Activated gamma-delta T cell treated with anti-CD3 and anti-CD28 coated beads, Interleukin-2, amount 50 U/mL, for 16 hours (primary cell): ENCODE measurements at regions not wholly inside any gene's neighbourhood (a gene's known extent, or its start where the extent isn't known, plus 50 kb on each side); places are given as distances from the start of the nearest gene placed in this dataset.
"Not testable (repeated sequence)": the region's sequence is repeated elsewhere in the genome, so short reads cannot be mapped to it uniquely, and the experiment has no call there.

ENCODE experiments used
- DNase-seq: peaks from one replicate; pipeline ENCODE4 v3.0.0-alpha.2; 2020; ENCODE audit warnings: low read depth

DNA sequence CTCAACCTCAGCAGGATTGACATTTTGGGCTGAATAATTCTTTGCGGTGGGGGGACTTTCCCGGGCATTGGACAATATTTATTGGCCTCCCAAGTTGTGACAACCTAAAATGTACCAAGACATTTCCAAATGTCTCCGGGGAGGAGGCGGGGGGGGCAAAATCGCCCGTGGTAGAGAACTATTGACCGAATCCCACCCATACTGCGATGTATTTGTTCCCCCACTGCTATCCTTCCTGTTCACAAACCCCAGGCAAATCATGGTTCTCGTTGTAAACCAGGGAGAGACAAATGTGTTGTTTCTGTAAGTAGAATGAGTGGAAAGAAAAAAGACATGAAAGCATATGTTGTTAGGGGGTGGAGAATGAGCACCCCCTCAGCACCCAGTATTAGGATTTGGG is 141.9 kb downstream of the PSAT1 start:
- no peak for DNase-seq

DNA sequence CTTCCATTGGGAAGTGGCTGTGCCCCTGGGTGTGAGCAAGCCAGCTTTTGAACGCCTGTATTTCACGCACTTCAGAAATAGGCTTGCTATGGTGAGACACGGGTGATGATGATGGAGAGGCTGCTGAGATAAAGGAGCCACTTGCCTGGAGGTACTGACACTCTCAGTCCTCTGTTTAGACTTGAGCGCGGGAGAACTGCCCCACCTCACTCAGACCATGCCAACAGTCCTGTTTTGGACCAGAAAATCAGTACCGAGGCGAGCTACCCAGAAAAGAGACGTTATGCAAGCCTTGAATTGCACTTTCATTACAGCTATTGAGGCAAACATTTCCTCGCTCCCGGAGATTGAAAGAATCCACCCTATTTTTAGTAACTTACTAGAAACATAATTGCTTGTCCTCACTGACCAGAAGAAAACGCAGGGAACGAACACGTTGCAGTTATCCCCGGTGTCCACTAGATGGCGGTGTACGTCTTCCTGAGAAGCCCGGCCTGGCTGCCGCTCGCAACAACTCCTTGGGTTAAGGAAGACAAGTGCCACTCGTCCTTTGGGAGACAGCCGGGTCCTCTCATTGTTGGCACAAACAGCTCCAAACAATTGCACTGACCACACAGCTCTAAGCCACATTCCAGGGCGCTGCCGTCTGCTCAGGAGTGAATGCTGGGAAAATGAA is 142.4 kb downstream of the PSAT1 start:
- peak; percentile 41 for DNase-seq

DNA sequence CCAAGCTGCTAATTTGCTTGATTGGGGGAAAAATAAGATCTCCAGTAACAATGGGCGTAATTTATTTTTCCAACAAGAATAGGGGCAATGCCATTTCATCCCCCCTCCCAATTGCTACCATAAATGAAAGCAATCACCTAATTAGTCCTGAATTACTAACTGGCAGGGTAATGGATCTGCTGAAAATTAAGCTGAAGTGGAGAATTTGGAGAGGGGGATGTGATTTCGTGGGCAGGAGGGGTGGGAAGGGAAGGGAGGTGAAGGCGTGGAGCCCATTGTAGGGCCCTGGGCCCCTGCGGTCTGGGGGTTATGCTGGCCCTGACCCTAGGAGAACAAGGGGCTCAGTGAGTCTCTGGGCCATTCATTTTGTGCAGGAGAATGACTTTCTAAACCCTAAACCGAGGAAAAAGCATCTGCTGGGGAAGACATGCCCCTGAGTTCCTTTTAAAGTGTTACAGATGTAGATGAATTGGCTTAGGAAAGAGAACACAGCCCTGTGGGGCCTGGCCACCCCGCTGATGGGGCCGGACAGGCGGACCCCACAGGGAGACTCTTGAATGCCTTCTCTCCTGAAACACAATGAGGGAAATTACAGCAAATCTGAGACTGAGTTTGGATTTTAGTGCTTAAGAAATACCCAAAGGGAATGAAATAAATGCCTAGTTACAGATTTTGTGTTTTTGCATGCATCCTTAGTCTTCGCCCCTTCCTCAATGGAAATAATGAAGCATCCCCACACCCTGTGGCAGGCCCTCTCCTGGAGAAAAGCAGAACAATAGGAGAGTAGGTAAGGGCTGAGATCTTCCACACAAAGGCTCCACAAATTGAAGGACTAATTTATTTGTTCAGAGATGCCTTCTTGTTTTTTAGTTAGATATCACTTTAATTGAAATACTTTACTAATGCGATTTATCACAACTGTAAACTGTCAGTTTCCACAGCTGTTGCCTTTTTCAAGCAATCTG is 143.2 kb downstream of the PSAT1 start:
- DNase-seq: no peak

DNA sequence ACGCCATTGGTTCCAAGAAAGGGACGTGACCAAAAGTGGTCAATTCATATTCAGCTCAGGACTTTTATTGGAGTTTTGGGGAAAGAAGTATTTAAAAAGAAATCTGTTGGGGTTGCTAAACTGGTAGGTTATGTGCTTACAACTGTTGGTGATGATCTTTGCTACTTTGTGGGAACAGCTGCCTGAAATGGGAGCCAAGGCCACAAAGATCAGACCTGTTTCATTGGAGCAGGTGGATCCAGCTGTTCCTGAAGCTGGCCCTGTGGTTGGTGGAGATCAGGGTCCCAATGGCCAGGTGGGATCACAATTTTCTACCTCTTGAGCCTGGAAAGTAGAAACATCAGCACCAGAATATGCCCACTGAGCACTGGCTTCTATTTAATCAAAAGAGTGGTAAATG is 144.5 kb downstream of the PSAT1 start:
- no peak for DNase-seq

DNA sequence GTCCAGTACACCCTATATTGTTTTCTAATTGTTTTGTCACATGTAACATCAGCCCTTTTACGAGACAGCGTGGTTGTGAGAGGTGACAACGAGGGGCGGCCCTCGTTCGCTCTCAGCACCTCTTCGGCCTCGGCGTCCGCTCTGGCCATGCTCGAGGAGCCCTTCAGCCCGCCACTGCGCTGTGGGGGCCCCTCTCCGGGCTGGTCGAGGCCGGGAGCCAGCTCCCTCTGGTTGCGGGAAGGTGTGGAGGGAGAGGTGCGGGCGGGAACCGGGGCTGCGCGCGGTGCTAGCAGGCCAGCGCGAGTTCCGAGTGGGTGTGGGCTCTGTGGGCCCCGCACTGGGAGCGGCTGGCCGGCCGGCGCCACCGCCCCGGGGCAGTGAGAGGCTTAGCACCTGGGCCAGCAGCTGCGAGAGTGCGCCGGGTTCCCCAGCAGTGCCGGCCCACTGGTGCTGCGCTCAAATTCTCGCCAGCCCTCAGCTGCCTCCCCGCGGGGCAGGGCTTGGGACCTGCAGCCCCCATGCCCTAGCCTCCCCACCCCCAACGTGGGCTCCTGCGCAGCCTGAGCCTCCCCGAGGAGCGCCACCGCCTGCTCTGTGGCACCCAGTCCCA is 145.0 kb downstream of the PSAT1 start:
- DNase-seq: no peak

DNA sequence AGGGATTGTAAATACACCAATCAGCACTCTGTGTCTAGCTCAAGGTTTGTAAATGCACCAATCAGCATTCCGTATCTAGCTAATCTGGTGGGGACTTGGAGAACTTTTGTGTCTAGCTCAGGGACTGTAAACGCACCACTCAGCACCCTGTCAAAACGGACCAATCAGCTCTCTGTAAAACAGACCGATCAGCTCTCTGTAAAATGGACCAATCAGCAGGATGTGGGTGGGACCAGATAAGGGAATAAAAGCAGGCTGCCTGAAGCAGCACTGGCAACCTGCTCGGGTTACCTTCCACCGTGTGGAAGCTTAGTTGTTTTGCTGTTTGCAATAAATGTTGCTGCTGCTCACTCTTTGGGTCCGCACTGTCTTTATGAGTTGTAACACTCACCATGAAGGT is 145.7 kb downstream of the PSAT1 start:
- not testable (repeated sequence) for DNase-seq

DNA sequence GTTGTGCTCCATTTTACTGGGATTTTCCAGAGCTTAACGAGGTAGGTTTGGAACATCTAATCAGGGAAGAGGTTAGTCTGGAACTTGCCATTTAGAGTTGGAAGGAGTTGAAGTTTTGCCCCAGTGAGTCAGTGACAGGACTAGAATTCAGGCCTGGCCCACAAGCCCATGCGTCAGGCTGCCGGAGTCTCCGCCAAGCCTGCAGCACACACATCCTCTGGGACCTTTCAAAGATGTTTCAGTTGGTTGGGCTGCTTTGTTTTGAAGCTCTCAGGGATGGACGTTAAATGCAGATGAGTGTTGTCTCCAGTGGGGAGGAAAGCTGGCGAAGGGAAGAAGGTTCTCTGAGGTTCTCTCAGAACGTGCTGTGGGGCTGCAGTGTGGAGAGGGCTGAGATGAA is 147.0 kb downstream of the PSAT1 start:
- DNase-seq: no peak

DNA sequence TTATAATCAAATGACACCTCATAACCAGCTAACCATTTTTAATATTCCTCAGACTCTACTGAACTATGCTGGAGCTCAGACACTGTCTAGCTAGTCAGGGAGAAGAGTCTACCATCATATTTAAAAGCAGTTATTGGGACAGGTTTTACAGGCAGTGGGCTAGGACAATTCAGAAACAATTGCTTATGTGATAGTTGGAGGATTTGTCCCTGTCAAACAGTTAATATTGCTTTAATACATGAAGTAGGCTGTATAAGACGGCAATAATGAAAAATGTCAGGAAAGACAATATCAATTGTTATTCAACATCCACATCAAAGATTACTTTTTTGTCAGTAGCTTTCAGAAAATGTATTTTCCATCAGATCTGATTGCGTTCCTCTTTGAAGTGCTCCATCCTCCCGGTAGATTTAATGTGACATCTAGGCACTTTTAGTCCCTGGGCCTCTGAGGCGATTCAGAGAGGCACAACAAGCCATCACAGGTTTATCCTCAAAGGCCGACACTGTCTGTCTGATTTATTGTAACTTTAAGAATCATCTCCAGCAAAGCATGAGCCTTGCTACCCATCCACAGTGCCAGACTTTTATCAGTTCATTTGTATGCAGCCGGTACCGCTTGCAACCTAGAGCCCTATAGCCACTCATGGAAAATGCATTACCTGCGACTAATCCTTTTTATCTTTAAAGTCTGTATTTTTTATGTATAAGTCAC is 152.2 kb downstream of the PSAT1 start:
- DNase-seq: no peak

DNA sequence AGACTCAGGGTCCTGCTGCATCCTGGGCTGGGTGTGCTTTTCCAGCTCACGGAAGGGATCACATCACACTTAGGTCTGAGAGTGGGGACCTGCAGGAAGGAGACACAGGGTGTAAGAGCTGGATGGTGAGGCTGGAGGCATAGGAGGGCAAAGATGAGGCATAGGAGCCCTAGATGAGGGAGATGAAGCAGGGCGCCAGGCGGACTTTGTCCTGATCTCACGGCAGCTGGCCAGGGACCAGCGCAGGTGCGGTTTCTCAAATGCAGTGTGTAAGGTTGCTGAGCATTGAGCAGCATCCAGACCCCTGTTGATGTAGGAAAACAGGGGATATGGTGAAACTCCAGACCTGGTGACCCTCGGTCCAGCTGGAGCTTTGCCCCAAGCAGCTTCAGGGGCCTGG is 156.5 kb downstream of the PSAT1 start:
- no peak for DNase-seq

DNA sequence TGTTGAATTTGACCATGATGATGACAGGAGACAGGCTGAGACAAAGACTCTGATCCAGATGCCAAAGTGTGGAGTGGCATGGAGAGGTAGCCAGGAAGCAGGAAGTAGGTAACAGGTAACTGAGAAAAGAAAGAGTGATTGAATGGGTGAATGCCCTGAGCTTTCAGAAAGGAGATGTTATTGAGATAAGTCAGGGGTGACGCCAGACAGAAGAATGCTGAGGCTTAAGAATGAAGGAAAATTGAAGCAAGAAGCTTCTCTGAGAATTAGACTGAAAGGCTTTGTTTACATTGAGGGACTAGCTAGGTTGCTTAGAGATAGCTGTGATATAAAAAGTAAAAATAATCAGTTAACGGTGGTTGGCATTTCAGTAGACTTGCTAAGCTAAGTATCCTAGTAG is 165.7 kb downstream of the PSAT1 start:
- DNase-seq: no peak

DNA sequence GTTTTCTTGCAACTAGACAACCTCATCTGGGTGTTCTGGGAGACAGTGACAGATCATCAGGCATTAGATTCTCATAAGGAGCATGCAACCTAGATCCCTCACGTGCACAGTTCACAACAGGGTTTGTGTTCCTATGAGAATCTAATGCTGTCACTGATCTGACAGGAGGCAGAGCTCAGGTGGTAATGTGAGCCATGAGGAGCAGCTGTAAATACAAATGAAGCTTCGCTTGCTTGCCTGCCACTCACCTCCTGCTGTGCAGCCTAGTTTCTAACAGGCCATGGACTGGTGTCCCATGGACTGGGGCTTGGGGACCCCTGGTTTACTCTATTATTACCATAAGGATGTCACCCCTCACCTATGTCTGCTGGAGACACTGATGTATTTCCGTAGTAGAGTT is 166.8 kb downstream of the PSAT1 start:
- DNase-seq: no peak

DNA sequence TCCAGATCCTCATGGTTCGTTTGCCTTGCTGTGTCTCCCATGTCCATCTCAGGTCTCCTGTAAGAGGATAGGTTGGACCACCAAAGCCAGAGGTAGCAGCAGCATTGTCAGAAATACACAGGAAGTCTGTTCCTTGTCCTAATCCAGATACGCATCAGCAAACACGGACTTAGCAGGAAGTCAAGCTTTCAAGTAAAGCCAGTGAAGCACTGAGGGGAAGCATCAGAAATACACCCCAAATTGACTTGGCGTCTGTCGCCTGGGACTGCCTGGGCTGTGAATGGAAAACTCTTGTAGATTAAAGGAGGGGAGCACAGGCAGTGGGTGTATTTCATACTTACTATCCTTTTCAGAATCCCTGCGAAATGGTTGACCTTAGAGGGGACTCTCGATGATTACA is 171.3 kb downstream of the PSAT1 start:
- DNase-seq: no peak

DNA sequence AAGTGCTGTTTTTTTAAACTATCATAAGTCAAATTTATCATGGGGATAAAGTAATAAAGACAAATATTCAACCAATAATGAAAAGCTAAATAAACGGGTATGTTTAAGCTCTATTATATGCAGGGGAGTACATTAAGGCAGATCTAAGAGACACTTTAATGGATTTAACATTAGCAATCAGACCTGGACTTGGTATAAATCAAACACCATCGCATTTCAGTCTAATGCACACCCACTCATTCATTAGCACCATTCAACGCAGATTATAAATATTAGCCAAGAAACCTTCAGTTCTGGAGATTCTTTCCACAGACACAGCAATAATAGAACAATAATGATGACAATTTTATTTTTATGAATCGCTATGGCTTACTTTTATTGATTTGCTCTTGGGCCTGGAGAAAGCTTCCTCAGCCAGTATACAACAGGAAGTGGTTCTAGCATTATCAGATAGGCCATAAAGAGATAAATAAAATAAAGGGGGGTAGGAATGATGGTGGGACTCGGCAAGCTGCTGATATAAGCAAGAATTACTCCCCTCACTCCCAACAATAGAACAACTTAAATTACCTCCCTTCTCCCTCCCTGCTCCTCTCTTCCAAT is 172.2 kb downstream of the PSAT1 start:
- DNase-seq: no peak

DNA sequence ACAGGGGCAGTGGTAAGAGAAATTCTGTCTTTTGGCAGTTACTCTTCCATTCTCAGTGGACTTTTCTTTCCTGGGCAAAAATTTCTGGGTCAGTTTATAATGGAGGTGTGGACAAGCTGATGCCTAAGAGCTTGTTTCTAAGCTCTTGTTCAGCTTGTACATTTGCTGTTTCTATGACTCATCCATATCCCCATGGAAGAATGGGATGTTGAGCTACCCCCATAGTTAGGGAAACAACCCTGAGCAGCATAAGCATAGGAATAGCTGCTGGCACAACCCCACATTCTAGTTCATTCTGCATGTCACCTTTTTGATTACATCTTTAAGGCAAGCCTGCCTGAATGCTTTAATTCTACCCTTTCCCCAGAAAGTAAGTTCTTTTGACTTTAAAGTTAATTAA is 173.3 kb downstream of the PSAT1 start:
- no peak for DNase-seq

DNA sequence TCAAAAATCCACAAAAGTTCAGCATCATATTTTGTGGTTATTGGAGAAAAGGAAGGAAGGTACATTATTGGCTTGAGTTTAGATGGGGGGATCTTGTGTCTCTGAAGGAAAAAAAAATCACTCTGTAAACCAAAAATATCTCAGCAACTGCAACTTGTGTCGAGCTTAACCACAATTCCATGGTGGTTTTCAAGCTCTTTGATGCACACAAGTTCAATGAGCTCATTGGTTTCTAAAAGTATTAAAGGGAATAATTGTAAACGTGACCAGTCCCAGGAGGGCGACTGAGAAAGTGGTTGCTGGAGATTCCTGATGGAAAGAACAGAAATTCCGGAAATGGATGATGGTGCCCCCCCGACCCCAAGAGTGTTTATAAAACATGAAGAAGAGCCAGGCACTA is 173.8 kb downstream of the PSAT1 start:
- no peak for DNase-seq

DNA sequence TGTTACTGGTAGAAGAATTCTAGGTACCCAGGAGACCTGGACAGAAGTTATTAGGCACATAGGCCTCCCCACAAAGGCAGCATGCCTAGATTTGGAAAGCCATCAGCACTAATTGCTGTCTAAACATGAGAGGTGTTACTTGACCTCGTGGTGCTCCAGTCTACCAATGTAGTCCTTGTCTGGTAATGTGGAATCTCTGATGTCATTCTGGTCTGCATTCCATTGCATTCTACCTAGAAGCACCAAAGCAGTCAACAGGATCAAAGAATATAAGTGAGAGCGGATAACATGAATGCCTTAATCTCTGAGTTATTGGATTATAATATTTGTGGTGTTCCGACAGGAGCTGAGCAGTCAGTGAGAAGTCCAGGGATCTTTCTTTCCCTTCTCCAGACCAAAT is 175.2 kb downstream of the PSAT1 start:
- DNase-seq: no peak

DNA sequence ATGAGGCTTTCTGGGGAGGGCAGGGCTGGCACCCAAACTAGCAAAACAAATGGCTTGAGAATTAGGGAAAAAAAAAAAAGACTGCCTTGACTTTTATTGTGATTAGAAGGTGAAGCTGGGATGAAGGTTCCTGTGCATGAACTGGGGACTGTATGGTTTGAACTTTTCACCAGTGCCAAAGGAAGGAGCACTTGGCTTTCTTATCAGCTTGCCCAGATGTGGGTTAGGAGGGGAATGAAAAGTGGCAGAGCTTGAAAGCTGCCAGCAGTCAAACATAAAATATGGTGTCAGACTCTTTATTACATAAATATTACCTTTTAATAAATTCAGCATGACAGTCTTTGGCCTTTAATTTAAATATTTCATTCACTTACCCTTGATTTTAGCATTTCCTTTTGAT is 182.5 kb downstream of the PSAT1 start:
- no peak for DNase-seq

DNA sequence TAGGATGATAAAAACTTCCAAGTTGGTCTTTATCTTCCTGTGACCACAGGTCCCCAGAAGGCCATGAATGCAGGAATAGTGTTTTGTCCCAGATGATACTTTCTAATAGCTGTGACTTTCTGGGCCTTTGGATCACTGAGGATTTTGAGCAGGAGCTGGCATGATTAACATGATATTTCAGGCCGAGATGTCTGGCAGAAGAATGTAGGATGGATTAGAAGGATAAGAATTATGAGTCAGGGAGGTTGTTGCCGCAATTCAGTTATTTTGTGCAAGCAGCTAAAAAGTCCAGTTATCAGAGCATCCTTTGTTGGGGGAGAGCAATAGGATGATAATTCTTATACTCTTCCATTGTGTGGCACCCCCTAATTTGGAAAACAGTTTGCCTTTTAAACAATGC is 189.7 kb downstream of the PSAT1 start:
- DNase-seq: no peak

DNA sequence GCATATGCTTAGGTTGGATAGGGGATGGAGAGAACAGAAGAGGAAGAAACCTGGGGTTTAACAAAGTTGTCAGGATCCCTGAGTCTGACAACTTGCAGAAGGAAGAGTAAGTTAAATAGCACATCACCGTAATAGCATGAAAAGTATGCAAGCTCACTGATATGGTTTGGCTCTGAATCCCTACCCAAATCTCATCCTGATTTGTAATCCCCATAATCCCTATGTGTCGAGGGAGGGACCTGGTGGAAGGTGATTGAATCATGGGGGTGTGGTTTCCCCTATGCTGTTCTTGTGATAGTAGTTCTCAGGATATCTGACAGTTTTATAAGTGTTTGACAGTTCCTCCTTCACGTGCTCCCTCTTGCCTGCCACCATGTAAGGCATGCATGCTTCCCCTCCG is 193.3 kb downstream of the PSAT1 start:
- no peak for DNase-seq

DNA sequence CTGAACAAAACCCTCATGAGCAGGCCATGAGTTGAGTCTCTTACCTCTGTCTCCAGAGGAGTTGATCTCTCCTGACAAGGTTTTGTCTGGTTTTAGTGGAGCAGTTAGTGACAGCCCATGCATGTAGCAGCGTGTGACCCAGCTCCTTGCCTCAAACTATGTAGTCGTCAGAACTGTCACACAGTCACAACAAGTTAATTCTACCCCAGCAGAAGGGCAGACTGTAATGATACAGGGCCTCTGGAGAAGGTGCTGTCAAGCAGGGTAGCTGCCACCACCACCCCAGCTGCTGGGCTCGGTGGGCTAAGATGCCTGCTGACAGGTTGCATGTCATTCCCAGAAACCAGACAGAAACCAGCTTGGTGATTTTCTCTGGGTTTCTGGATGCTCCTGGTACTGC is 194.5 kb downstream of the PSAT1 start:
- DNase-seq: no peak

DNA sequence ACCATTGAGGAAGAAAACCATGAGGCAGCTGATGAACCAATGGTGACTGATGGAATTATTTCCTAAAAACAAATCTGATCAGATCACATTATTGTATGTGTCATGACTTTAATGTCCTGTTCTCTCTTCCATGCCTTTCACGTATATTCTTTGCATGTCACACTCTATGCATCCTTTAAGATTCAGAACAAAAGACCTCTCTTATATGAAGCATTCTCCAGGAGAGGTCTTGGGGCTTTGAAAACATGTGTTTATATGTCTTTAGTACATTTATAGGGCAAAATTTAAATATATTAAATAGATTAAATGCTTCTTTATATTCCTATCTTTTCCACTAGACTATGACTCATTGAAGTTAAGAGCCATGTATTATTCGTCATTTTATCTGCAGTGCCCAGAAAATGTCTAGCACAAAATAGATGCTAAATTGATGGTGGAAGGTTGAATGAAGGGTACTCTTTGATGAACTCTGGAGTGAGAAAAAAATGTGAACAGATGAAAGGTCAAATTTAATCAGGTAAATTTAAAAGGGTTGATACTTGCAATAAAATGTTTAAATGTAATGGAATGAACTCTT is 196.3 kb downstream of the PSAT1 start:
- DNase-seq: no peak

DNA sequence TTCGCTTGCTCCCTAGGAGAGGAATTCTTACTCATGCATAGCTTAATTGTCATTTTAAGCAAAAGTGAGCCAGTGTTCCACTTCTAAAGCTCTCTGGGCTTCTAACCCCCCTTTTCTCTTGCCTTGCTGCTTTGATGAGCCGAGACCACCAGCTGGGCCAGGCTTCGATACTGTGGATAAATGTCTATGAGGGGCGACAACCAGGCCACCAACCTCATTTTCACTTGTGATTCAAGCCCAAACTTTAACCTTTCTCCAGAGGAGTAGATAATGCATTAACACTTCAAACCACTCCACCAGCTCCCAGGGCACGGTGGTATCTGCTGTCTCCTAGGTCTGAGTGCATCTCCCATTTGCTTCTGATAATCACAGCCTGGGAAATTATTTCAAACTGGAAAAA is 205.6 kb downstream of the PSAT1 start:
- no peak for DNase-seq
